H1 (cell line): ENCODE measurements at regions not wholly inside any gene's neighbourhood (a gene's known extent, or its start where the extent isn't known, plus 50 kb on each side); places are given as distances from the start of the nearest gene placed in this dataset.

Experiments
- CTCF ChIA-PET: fragments of 300-600 bp; sonication (Branson Sonifier 250); formaldehyde crosslinking; loops from one replicate; lab custom pipeline; 2021; ENCODE audit not compliant: partially characterized antibody; lab: Charles Lee
- POLR2A ChIA-PET: fragments of 300-600 bp; sonication (Branson Sonifier 250); formaldehyde crosslinking; loops from one replicate; lab custom pipeline; 2021; ENCODE audit warnings: inconsistent platforms; ENCODE audit not compliant: partially characterized antibody; lab: Charles Lee
- DNase-seq, 2 experiments: peaks; one replicate each; pipeline versions ENCODE4 v3.0.0 to v3.0.0-alpha.2; 2010 to 2022; ENCODE audit warnings: low spot score in 2 of 2, low read depth in 1 of 2, mixed read lengths in 1 of 2
- FAIRE-seq: peaks from 2 replicates; lab custom pipeline; 2011; peaks lifted over from hg19 to GRCh38; lab: Jason Lieb, UNC
- H2AFZ ChIP-seq: 2 replicates; pipeline ENCODE4 v1.8.1; 2012; ENCODE audit warnings: low read length, inconsistent platforms
- H2AK5ac ChIP-seq: 2 replicates; pipeline ENCODE4 v1.6.1; 2013; ENCODE audit warnings: low read depth, low read length
- H2BK120ac ChIP-seq: replicated peaks from 2 replicates; pipeline ENCODE3; 2013; ENCODE audit warnings: low read depth, low read length, inconsistent platforms
- H2BK12ac ChIP-seq: 2 replicates; pipeline ENCODE4 v1.6.1; 2013; ENCODE audit warnings: low read depth, low read length
- H2BK15ac ChIP-seq: 2 replicates; pipeline ENCODE4 v1.6.1; 2013; ENCODE audit warnings: low read length
- H2BK20ac ChIP-seq: 2 replicates; pipeline ENCODE4 v1.6.1; 2013; ENCODE audit warnings: low read length
- H2BK5ac ChIP-seq: 2 replicates; pipeline ENCODE4 v1.6.1; 2013; ENCODE audit warnings: low read depth, low read length
- H3K14ac ChIP-seq: 2 replicates; pipeline ENCODE4 v1.6.1; 2013; ENCODE audit warnings: inconsistent platforms; ENCODE audit not compliant: insufficient read length
- H3K18ac ChIP-seq: 2 replicates; pipeline ENCODE4 v1.6.1; 2013; ENCODE audit warnings: low read length; ENCODE audit errors: extremely low read depth
- H3K23ac ChIP-seq: 2 replicates; pipeline ENCODE4 v1.6.1; 2013; ENCODE audit warnings: inconsistent platforms; ENCODE audit not compliant: insufficient read length
- H3K23me2 ChIP-seq: 2 replicates; pipeline ENCODE4 v1.6.1; 2013; ENCODE audit warnings: low read depth, low read length
- H3K27ac ChIP-seq: 2 replicates; pipeline ENCODE4 v1.6.1; 2011; ENCODE audit warnings: low read depth, low read length, inconsistent platforms
- H3K27me3 ChIP-seq, 4 experiments: replicated peaks in 1 of 4; 1 replicate in 1 of 4; 2 replicates in 3 of 4; pipeline versions ENCODE4 v1.6.1 to v1.8.1; 2011 to 2013; ENCODE audit warnings: low read length in 3 of 4, mild to moderate bottlenecking in 3 of 4, inconsistent platforms in 2 of 4, mixed read lengths in 2 of 4, moderate library complexity in 1 of 4; ENCODE audit not compliant: control insufficient read depth in 3 of 4, insufficient read depth in 3 of 4; ENCODE audit errors: extremely low read depth in 1 of 4
- H3K36me3 ChIP-seq, 4 experiments: 2 replicates each; pipeline versions ENCODE4 v1.6.1 to v1.8.1; 2011 to 2013; ENCODE audit warnings: mild to moderate bottlenecking in 4 of 4, low read length in 3 of 4, moderate library complexity in 2 of 4, control low read depth in 1 of 4, inconsistent platforms in 1 of 4; ENCODE audit not compliant: insufficient read depth in 4 of 4, control insufficient read depth in 2 of 4
- H3K4ac ChIP-seq: replicated peaks from 2 replicates; pipeline ENCODE3; 2013; ENCODE audit warnings: low read length, low read depth, mixed read lengths, inconsistent platforms; ENCODE audit not compliant: insufficient read length
- H3K4me1 ChIP-seq, 4 experiments: replicated peaks in 1 of 4; 1 replicate in 1 of 4; 2 replicates in 3 of 4; pipeline versions ENCODE4 v1.6.1 to v1.8.1; 2011 to 2013; ENCODE audit warnings: low read length in 3 of 4, inconsistent platforms in 2 of 4, mixed read lengths in 1 of 4; ENCODE audit not compliant: insufficient read depth in 4 of 4, control insufficient read depth in 3 of 4
- H3K4me2 ChIP-seq, 2 experiments: 2 replicates each; pipeline versions ENCODE4 v1.6.1 to v1.8.1; 2011 to 2013; ENCODE audit warnings: low read depth in 2 of 2, low read length in 2 of 2, control low read depth in 1 of 2, inconsistent platforms in 1 of 2, mild to moderate bottlenecking in 1 of 2; ENCODE audit not compliant: insufficient read depth in 1 of 2
- H3K4me3 ChIP-seq, 4 experiments: fragments of 200-600, 300-600 bp in 1 of 4; sonication (generic), shearing (Covaris generic), sonication (Bioruptor Twin) in 1 of 4; 2 replicates each; pipeline versions ENCODE4 v1.5.1 to v1.8.1; 2011 to 2016; ENCODE audit warnings: low read length in 4 of 4, low read depth in 3 of 4, control low read depth in 2 of 4, inconsistent platforms in 2 of 4, mild to moderate bottlenecking in 2 of 4, mixed read lengths in 1 of 4, moderate library complexity in 1 of 4; ENCODE audit not compliant: insufficient read depth in 2 of 4; ENCODE audit errors: extremely low read depth in 1 of 4
- H3K56ac ChIP-seq: replicated peaks from 2 replicates; pipeline ENCODE3; 2013; ENCODE audit warnings: low read depth, mild to moderate bottlenecking, mixed read lengths, low read length, inconsistent platforms; ENCODE audit not compliant: insufficient read length
- H3K79me1 ChIP-seq: 2 replicates; pipeline ENCODE4 v1.6.1; 2013; ENCODE audit warnings: low read depth, low read length, control low read depth
- H3K79me2 ChIP-seq, 2 experiments: 2 replicates each; pipeline versions ENCODE4 v1.6.1 to v1.8.1; 2012 to 2013; ENCODE audit warnings: low read length in 2 of 2, mild to moderate bottlenecking in 2 of 2, inconsistent platforms in 1 of 2; ENCODE audit not compliant: insufficient read depth in 2 of 2, control insufficient read depth in 1 of 2
- H3K9ac ChIP-seq, 4 experiments: replicated peaks in 1 of 4; 1 replicate in 1 of 4; 2 replicates in 3 of 4; pipeline versions ENCODE4 v1.6.1 to v1.8.1; 2011 to 2013; ENCODE audit warnings: low read depth in 3 of 4, low read length in 3 of 4, control low read depth in 2 of 4, mild to moderate bottlenecking in 2 of 4, moderate library complexity in 2 of 4, inconsistent platforms in 1 of 4; ENCODE audit errors: extremely low read depth in 1 of 4
- H3K9me3 ChIP-seq, 2 experiments: 2 replicates each; pipeline versions ENCODE4 v1.6.1 to v1.8.1; 2012 to 2013; ENCODE audit warnings: mild to moderate bottlenecking in 2 of 2, moderate library complexity in 2 of 2, control low read depth in 1 of 2, inconsistent platforms in 1 of 2, low read depth in 1 of 2, low read length in 1 of 2, mixed read lengths in 1 of 2; ENCODE audit not compliant: insufficient read depth in 2 of 2
- H4K20me1 ChIP-seq, 2 experiments: replicated peaks in 1 of 2; 2 replicates each; pipeline versions ENCODE3 to v1.8.1; 2011 to 2013; ENCODE audit warnings: inconsistent platforms in 2 of 2, low read length in 2 of 2, mild to moderate bottlenecking in 1 of 2; ENCODE audit not compliant: insufficient read depth in 2 of 2, control insufficient read depth in 1 of 2
- H4K5ac ChIP-seq: 2 replicates; pipeline ENCODE4 v1.6.1; 2013; ENCODE audit warnings: low read length, low read depth, mixed read lengths, inconsistent platforms; ENCODE audit not compliant: insufficient read length
- H4K8ac ChIP-seq: 2 replicates; pipeline ENCODE4 v1.8.0; 2013; ENCODE audit warnings: mild to moderate bottlenecking, moderate library complexity, low read length, inconsistent platforms; ENCODE audit not compliant: insufficient read depth; ENCODE audit errors: extremely low read depth
- H4K91ac ChIP-seq: replicated peaks from 2 replicates; pipeline ENCODE3; 2013; ENCODE audit warnings: low read length, mixed read lengths, inconsistent platforms; ENCODE audit not compliant: insufficient read length
- BRCA1 ChIP-seq: IDR thresholded peaks from 2 replicates; pipeline ENCODE4 v1.6.1; 2012; ENCODE audit warnings: low read depth, low read length, improper control_type of control experiment
- EGR1 ChIP-seq: IDR thresholded peaks from 2 replicates; pipeline ENCODE4 v1.6.1; 2011; ENCODE audit warnings: low read depth, low read length, borderline replicate concordance
- FOSL1 ChIP-seq: IDR thresholded peaks from 2 replicates; pipeline ENCODE4 v1.6.1; 2011; ENCODE audit warnings: mild to moderate bottlenecking, low read depth, low read length, moderate library complexity; ENCODE audit not compliant: insufficient read depth
- GTF2F1 ChIP-seq: IDR thresholded peaks from 2 replicates; pipeline ENCODE4 v1.6.1; 2012; ENCODE audit warnings: low read depth, low read length, improper control_type of control experiment, borderline replicate concordance
- KDM4A ChIP-seq: IDR thresholded peaks from one replicate; pipeline ENCODE4 v1.7.1; 2012; ENCODE audit warnings: low read depth, mild to moderate bottlenecking, moderate library complexity, low read length, inconsistent platforms; ENCODE audit not compliant: severe bottlenecking
- POLR2A ChIP-seq, 2 experiments: IDR thresholded peaks; 1 replicate in 1 of 2; 2 replicates in 1 of 2; pipeline ENCODE4 v1.6.1; 2011; ENCODE audit warnings: low read depth in 2 of 2, low read length in 2 of 2, mild to moderate bottlenecking in 2 of 2; ENCODE audit errors: control extremely low read depth in 1 of 2
- POLR2AphosphoS5 ChIP-seq: IDR thresholded peaks from 2 replicates; pipeline ENCODE4 v1.6.1; 2011; ENCODE audit warnings: low read depth, low read length
- SAP30 ChIP-seq: fragments of 300-600 bp; sonication (generic); IDR thresholded peaks from 2 replicates; pipeline ENCODE4 v1.7.1; 2012; ENCODE audit warnings: low read length, moderate library complexity, mild to moderate bottlenecking, inconsistent platforms; ENCODE audit not compliant: insufficient read depth, insufficient replicate concordance
- TAF1 ChIP-seq: IDR thresholded peaks from 2 replicates; pipeline ENCODE4 v1.6.1; 2011; ENCODE audit warnings: mild to moderate bottlenecking, low read depth, low read length
- TAF7 ChIP-seq: optimal IDR thresholded peaks from 2 replicates; pipeline ENCODE3; 2011; ENCODE audit warnings: low read depth, mild to moderate bottlenecking, inconsistent platforms, low read length, moderate library complexity, borderline replicate concordance
- YY1 ChIP-seq: IDR thresholded peaks from 2 replicates; pipeline ENCODE4 v1.6.1; 2011; ENCODE audit warnings: low read depth, mild to moderate bottlenecking, low read length
- WGBS, 2 experiments: shearing (Covaris generic) in 1 of 2; methylation state at CpG; one replicate each; pipeline versions ENCODE4 v1.1.6 to v1.1.7; 2013 to 2015; ENCODE audit warnings: low lambda C conversion rate in 2 of 2, mixed read lengths in 2 of 2, inconsistent platforms in 1 of 2, low coverage in 1 of 2, missing lambda C conversion rate in 1 of 2; ENCODE audit not compliant: insufficient replicate concordance in 2 of 2, insufficient coverage in 1 of 2, insufficient read length in 1 of 2; ENCODE audit errors: extremely low coverage in 1 of 2, missing lambda C conversion rate in 1 of 2; 5-methylcytosine and 5-hydroxymethylcytosine counted together
- TF ChIP-seq, protein P1 (sequence below): IDR thresholded peaks from 2 replicates; pipeline ENCODE4 v1.6.1; 2012; ENCODE audit warnings: inconsistent platforms
- TF ChIP-seq, protein P2 (sequence below), 3 experiments: IDR thresholded peaks; 1 replicate in 2 of 3; 2 replicates in 1 of 3; pipeline versions ENCODE4 v1.5.1 to v1.6.1; 2011; ENCODE audit warnings: low read length in 3 of 3, mild to moderate bottlenecking in 3 of 3, inconsistent platforms in 2 of 3, low read depth in 1 of 3, moderate library complexity in 1 of 3; ENCODE audit not compliant: insufficient read depth in 1 of 3; ENCODE audit errors: control extremely low read depth in 1 of 3

DNA sequence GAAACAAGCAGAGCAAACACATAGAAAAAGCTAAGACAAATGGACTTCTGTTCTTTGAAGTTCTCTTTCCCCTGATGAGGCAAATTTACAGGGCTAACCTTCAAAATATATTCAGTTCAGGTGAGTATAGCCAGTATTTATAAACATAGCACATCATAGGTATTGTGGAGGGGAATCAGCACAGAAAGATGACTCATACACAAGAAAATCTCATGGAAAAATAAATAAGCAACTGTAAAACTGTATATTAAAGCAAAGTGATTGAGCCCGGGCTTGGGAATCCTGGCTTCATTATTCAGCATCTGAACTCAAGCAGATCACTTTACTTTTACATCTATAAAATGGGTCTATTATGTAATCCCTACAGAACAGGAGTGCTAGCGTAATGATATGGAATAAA is 173.5 kb upstream of the PAPPA start:
- H3K4me2 ChIP-seq = no peak overlapping the region
- no peak overlapping the region for H2AFZ ChIP-seq
- H4K5ac ChIP-seq = no peak overlapping the region
- no peak overlapping the region for H3K4ac ChIP-seq
- H4K8ac ChIP-seq = no peak overlapping the region
- DNase-seq (no peak), FAIRE-seq (no peak)
- no peak for TF ChIP-seq EGR1
- TF ChIP-seq BRCA1 = no peak
- no peak for TF ChIP-seq POLR2A (IDR thresholded peaks at IDR 0.05; ENCODE audit: control extremely low read depth in 1 of 2, low read depth in 2 of 2, low read length in 2 of 2)
- no peak for TF ChIP-seq KDM4A
- TF ChIP-seq SAP30 = no peak
- TF ChIP-seq POLR2AphosphoS5 = no peak
- no peak for TF ChIP-seq TAF1
- no peak for TF ChIP-seq FOSL1
- TF ChIP-seq YY1 = no peak
- TF ChIP-seq TAF7 = no peak
- TF ChIP-seq GTF2F1 = no peak
- TF ChIP-seq, protein P1, sequence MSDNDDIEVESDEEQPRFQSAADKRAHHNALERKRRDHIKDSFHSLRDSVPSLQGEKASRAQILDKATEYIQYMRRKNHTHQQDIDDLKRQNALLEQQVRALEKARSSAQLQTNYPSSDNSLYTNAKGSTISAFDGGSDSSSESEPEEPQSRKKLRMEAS = no peak
- TF ChIP-seq, protein P2, sequence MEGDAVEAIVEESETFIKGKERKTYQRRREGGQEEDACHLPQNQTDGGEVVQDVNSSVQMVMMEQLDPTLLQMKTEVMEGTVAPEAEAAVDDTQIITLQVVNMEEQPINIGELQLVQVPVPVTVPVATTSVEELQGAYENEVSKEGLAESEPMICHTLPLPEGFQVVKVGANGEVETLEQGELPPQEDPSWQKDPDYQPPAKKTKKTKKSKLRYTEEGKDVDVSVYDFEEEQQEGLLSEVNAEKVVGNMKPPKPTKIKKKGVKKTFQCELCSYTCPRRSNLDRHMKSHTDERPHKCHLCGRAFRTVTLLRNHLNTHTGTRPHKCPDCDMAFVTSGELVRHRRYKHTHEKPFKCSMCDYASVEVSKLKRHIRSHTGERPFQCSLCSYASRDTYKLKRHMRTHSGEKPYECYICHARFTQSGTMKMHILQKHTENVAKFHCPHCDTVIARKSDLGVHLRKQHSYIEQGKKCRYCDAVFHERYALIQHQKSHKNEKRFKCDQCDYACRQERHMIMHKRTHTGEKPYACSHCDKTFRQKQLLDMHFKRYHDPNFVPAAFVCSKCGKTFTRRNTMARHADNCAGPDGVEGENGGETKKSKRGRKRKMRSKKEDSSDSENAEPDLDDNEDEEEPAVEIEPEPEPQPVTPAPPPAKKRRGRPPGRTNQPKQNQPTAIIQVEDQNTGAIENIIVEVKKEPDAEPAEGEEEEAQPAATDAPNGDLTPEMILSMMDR (IDR thresholded peaks at IDR 0.05; ENCODE audit: control extremely low read depth in 1 of 3, insufficient read depth in 1 of 3, low read depth in 1 of 3, low read length in 3 of 3) = no peak
- no peak overlapping the region for H2AK5ac ChIP-seq
- H3K18ac ChIP-seq = no peak overlapping the region
- H3K23me2 ChIP-seq = no peaks in the 10 kb centered on the region
- no peaks in the 10 kb centered on the region for H3K36me3 ChIP-seq
- no peaks in the 10 kb centered on the region for H3K4me1 ChIP-seq
- no peaks in the 10 kb centered on the region for H3K79me2 ChIP-seq
- H2BK20ac ChIP-seq = no peak overlapping the region
- H3K79me1 ChIP-seq = no peaks in the 10 kb centered on the region
- no peak overlapping the region for H3K23ac ChIP-seq
- no peaks in the 10 kb centered on the region for H4K20me1 ChIP-seq
- CTCF ChIA-PET = no interaction called here
- no peak overlapping the region for H2BK5ac ChIP-seq
- no peaks in the 10 kb centered on the region; a peak in 1 of 4 replicates for H3K9me3 ChIP-seq
- H3K14ac ChIP-seq = no peak overlapping the region
- no peak overlapping the region for H2BK15ac ChIP-seq
- H4K91ac ChIP-seq = no peak overlapping the region
- no peak overlapping the region for H3K56ac ChIP-seq
- 91% methylated on average over 2 of the region's 2 CpGs; no CpG with 5 or more reads in 1 of the 2 experiments for WGBS, 2 experiments
- POLR2A ChIA-PET = no interaction called here
- no peak overlapping the region for H3K27ac ChIP-seq
- no peak overlapping the region for H2BK120ac ChIP-seq
- H2BK12ac ChIP-seq = no peak overlapping the region
- no peaks in the 10 kb centered on the region for H3K27me3 ChIP-seq
- H3K9ac ChIP-seq = no peak overlapping the region
- H3K4me3 ChIP-seq = no peak overlapping the region
